ENCODE measurements at regions not wholly inside any gene's neighbourhood (a gene's known extent, or its start where the extent isn't known, plus 50 kb on each side); places are given as distances from the start of the nearest gene placed in this dataset.
A peak's percentile ranks its signal among the peaks of the same experiment; 100 is the strongest.
"Not testable (repeated sequence)": the region's sequence is repeated elsewhere in the genome, so short reads cannot be mapped to it uniquely, and the experiment has no call there.

DNA sequence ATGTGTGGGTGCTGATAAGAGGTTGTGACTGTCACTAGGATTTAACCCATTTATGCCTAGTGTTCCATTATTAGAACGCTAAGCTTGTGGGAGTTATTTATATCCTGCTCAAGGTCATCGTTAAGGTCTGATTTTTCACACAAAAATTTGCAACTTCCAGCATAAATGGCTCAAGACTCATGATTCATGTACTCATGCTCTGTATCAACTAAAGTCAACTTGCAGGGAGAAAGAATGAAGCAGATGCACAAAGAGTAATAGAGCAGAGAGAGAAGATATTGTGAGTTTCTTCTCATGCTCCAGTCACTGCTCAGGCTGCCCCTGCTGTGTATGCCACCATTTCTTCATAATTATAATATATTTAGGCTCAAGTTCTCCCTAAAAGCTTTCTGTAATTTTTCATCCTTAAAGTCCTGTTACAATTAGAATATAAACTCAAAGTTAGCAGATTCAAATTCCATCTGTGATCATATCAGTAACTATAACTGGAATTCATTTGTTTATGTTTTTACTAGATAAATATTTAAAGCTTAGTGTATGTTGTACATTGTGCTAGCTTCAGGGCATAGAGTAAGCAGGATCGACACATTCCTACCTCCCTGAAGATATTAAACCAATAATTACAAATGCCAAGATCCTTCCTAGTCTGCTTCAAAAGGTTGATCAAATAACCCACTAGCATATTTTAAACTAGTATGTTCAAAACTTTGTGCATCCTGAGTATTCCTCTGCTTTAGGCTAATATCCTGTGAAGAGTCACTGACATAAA, 136.7 kb downstream of the NUDT12 start:
- no peak for DNase-seq

DNA sequence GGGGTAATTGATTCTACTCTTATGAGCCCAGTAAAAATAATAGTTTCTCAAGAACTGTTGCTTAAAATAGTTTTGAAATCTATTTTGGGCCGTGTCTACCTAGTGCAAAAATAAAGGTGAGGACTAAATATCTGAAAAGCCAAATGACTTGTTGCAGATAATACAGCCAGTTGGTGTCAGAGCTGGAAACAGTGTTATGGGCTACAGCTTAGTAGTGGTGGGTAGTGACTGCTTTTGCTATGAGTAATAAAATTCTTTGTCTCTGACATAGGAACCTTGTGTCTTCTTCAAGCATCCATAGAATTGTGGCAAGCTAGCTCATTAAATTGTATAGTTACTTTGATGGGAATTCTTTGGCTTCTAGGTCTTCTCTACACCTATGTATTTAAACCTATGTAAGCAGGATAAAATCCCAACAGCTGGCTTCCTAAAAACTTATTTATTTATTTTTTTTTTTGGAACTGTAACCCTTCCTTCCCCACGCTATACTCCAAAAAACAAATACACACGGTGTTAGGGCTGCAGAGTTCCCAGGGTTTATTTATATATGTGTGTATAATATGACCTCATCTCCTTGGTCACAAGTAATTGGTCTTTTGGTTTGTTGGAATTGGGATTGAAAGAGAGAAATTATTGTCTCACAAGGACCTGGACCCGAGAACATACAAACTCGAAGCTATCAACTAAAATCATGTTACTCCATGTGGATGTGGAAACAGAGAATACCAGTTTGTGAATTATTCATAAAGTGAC, 138.0 kb downstream of the NUDT12 start:
- DNase-seq = no peak

DNA sequence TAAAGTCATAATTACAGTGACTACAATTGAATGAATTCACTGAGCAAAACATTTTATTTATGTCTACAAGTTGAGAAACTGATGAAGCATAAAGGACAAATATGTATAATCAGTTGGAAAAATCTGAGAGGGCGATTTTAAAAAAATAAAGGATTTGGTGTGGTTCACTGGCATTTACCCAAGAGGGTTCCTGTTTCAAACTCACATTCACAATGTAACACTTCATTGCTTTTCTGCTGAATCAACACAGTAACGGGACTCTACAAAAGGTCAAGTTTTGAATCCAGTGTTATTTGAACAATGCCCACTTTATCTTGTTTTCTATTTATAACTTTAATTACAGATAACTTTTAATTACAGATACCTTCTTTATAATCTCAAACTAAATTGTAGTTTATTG, 138.6 kb downstream of the NUDT12 start:
- DNase-seq = peak; percentile 42

DNA sequence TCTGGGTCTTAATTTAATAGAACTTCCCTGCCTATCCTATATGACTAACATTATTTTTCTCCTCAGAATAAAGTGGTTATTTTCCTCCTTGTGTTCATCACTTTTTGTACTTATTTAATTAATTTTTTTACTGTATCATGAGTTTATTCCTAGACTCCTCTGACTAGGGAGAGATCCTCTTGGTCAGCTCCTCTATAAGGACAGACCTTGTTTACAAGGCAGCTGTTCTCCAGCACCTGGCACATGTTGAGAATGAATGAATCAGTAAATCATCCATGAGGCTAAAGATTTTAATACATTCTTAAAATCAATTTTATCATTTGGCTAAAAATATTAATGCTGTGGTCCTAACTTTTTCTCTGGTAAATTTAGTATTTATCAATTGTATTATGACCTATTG, 139.8 kb downstream of the NUDT12 start:
- no peak for DNase-seq

DNA sequence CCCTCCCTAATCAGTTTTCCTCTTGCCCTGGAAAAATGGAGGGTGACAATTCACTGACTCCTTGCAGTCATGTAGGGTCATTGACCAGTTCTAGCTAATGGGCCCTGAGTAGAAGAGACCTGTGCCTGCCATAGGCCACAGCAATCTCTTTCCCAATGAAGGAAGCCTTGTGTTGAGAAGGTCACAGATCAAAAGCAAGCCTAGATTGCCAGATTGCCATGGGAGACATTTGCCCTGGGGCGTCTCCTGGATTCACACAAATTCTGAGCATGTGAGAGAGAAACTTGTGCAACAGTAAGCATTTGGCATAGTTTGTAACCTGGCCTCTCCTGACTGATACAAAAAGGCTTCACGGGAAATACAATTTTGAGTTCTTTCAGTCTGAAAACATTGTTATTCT, 148.0 kb downstream of the NUDT12 start:
- no peak for DNase-seq

DNA sequence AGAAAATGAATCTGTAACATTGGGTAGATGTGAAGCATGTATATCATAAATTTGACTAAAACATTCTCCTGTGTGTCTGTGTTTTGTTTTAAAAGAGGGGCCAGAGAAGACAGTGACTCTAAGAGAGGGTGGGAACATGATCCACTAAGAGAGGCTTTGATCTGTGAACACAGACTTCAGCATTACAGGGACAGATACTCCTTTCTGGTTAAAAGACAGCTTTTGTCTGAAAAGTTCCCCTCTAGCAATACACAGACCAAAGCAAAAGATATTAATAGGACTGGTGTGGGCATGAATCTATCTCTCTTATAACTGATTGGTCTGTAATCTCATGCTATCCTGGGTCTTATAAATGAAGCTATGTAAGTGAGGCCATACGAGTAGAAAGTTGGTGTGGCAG, 150.9 kb downstream of the NUDT12 start:
- DNase-seq = no peak

DNA sequence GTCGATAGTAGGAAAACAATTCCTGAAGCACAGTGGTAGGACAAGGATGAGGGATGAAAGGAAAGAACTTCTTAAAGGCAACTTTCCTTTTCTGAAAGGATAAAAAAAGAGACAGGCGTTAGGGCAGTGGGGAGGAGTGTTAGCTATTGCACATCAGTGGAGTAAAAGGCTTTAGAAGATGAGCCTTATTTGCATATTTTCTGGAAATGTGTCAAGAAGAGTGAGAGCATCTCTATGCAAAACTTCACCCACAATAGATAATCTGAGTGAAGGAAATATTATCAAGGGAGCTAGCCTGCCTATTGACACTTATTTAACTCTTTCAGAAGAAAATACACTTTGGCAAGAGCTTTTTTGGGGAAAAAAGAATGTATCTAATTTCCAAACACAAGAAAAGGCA, 151.6 kb downstream of the MACIR start:
- no peak for DNase-seq

DNA sequence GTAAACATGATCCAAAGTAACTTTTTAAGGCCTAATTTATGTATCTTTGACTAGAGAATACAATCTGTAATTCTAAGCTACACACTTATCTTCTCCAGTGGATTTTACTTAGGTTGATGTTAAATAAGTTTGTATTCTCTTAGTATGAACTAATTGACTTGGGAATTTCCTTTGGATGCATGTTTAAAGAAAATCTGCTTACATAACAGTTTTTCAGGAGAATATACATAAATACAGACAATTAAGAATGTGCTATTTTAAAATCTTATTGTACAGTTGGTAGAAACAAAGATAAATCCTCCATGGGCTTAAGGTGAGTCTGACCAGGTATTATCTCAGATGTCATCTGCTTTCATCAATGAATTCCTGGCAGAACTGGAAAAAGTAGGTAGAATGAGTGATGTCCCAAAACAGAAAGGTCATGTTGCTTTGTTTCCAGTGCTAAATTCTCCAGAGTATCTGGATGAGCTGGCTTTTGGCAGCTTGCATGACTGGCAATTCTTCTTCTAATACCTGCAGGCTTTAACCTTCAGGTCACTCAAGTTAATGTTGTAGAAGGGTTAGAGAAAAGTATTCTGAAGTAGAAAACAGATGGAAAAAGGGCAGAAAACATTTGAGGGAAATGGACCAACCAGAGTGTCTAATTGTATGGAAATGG, 150.6 kb downstream of the MACIR start:
- no peak for DNase-seq

DNA sequence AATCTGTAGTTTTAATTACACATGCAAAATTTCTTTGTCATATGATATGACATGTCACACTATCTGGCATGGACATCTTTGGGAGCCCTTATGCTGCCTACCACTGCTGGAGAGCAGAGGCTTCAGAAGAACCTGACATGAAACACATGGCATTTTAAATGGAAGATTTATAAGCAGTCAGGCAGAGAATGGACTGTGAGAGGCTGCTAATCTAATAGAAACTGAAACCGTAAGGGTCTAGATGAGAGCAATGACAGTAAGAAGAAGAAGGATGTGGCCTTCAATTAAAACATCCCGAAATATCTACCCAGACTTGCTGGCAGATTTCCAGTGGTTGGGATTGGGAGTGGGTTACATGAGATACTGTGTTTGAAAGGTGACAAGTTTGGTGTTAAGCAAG, 149.8 kb downstream of the MACIR start:
- DNase-seq = no peak

DNA sequence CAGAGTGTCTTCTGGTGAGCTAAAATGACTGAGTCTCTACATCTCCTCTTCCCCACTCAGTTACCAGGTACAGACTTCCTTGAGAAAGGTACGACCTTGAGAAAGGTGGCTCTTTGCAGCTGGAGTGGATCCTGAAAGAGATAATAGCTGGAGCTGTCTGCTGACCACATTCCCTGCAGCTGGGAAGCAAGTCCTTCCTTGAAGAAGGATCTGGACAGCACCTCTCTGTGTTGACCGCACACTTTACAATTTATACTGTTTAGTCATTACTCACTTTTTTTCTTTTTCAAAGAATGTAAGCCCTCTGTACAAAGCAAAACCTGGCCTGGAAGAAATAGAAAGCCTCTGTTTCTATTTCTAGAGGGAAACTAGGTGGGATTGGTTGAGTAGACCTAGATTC, 148.8 kb downstream of the MACIR start:
- DNase-seq = no peak

DNA sequence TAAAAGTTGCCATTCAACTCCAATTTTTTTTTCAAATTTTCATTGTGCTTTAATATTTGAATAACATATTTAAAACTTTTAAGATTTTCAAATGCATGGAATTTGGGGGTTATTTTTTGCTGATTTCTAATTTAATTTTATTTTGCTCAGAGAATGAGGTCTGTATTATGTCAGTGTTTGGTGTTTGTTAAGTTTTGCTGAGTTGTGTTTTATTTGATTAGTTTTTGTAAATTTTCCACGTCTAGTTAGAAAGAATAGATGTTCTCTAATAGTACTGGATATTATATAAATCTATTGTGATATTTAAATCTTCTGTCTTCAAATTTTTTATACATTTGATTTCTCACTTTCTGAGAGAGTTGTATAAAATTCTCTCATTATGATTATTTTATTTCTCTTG, 145.9 kb downstream of the MACIR start:
- DNase-seq = no peak

DNA sequence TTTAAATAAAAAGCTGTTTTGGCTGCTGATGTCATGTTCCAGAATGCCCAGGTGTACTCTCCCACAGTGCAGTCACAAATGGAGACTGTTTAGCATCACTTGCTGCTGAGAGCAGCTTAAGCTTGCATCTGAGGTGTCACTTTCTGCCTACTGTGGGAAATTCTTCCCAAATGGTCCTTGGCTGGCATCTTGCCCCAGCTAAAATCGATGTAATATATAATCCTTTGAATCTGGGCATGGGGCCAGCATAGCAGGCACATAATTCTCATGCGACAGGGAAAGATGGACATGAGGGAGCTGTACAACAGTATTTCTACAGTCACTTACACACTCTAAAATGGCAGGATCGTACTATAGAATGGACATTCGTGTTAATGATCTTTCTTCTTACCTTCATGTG, 144.3 kb downstream of the MACIR start:
- peak; percentile 32 for DNase-seq

DNA sequence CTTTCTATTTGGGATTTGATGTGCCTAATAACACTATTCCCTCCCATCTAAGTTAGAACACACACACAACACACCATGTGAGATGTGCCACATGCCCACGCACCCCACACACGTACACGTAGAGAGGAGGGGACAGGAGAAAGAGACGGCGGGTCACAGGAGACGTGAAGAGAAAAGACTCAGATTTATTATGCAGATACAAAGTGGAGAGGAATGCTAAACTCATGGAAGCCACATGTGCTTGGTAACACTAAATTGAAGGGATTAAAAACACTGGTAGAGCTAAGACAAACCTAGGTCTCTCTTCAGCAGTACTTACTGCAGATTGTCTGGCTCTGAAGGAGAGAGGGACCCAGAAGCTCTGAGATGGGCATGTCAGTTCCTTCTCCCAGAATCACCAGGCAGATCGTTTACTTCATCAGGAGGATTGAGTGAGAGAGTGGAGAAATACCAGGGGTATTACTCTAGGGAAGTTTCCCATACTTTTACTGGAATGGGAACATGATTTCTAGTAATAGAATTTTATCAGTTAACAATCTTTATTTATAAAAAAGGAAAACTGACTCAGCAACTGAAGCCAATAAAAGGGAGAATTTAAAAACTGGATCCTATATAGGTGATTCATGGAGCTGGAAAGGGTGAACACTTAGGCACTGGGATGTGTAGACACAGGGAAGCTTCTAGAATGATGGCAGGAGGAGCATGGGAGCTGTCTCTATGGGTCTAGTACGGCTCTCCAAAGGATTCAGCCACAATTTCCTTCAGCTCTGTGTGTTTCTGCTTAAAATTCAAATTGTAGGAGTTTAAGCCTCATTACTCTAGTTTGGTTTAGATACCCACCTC, 139.4 kb downstream of the MACIR start:
- no peak for DNase-seq

DNA sequence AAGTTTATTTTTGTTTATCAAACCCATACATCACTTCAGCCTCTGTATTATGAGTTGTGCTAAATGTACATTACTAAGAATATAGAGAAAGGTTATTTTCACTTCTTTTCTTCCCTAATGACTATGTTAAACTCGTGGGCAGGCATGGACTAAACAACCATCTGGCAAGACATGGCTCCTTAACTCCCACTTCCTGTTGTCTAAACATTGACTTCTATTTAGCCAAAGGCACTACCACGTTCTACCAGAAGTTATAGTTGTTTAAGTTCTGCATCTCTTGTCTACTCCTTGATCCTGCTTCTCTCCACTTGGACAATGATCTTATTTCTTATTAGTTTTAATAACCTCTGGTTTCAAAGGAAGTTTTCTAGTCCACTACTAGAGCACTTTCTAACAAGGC, 136.1 kb downstream of the MACIR start:
- no peak for DNase-seq

DNA sequence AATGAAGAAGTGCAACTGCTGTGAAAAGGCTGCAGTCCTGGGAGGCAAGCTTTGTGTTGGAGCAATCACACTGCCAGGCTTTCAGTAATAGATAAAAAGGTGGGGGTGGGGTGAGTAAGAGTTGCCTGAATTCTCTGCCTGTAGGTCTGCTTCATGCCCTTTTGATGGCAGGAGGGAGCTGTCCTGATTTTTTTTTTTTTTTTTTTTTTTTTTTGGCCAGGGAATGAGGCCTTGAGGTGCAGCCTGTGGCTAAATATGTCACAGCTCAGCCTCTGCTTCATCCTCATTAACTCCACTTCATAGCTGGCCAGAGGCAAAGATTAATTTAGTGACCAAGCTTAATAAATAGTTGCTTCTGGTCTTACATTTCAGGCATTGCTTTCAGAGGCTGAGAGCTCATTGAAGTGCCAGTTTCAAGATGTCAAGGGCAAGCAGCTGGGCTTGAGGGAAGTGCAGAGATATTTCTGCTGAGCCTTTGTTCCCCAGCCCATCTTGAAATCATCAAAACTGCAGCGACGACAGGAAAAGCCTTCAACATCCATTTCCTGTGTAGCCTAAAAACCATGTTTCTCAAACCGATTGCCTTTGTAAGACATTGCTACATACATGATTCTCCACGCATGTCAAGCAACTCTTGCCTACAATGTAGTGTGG, 134.7 kb downstream of the MACIR start:
- no peak for DNase-seq

DNA sequence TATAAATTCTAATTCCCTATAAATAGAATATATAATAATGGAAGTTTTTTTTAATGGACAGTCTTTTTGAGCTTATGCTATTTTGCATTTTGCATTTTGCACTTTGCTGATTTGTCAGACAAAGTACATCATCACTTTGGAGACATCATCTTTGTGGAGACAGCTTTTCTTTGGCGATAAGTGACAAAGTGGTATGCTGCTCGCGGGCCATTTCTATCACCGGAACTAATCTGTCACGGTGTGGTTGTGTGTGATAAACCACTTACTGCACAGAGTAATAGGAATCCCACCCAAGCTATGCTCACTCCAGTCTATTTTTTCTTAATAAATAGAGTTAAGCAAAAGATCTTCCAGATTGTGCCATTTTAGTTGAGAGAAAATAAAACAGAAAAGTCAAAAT, 133.1 kb downstream of the MACIR start:
- no peak for DNase-seq

DNA sequence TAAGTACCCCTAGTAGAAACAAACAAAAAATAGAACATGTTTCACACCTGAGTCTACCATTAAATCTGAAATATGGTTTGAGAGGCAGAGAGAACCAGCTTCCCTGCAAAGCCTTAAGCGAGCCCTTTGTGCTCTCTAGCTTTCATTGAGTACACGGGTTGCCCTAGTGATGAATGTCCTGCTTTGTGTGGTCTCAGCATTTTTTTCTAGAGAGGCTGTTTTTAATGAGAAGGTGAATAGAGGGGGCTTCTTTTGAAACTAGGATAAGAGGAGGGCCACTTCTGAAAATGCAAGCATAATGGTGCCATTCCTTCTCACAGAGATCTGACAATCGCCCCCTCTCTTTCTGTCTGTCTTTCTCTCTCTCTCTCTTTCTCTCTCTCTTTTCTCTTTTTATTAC, 131.3 kb downstream of the MACIR start:
- DNase-seq = no peak

DNA sequence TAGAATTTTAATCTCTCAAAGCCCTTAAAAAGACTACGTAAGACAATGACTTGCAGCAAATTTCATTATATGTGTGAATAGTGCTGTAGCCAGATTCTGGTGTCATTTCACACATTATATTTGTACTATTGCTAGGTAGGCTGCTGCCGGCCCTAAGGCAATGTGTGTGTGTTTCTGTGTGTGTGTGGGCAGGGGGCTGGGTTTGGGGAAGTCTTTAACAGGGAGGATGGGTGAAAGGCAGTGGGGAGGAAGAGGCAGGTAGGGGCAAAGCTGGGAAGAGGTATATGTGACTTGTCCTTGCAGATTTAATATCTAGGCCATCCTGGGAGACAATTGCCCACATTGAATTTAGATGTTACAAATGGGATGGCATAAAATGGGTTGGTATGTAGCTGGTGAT, 130.8 kb downstream of the MACIR start:
- no peak for DNase-seq

DNA sequence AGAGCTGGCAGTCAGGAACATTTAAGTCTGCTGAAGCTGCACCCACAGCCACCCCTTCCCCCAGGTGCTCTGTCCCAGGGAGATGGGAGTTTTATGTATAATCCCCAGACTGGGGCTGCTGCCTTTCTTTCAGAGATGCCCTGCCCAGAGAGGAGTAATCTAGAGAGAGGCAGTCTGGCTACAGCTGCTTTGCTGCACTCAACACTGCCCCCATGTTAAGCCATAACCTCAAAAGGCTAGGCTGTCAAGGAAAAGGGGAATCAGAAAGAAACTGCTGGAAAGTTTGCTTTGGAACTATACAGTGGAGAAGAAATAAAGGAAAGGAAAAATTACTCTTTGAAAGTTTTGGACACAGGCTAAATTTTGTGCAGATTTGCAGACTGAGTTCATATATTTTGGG, 127.2 kb downstream of the MACIR start:
- DNase-seq = no peak

DNA sequence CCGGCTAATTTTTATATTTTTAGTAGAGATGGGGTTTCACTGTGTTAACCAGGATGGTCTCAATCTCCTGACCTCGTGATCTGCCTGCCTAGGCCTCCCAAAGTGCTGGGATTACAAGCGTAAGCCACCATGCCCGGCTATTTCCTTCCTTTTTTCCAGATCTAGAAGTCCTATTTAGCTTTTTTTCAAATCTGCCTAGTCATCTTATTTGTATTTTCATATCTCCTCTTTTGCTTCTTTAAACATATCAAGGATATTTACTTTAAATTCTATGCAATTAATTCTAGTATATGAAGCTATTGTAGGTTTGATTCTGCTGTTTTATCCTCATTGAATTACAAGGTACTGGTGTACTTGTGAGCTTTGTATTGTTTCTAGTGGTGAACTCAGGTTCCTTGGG, 119.1 kb downstream of the MACIR start:
- not testable (repeated sequence) for DNase-seq

DNA sequence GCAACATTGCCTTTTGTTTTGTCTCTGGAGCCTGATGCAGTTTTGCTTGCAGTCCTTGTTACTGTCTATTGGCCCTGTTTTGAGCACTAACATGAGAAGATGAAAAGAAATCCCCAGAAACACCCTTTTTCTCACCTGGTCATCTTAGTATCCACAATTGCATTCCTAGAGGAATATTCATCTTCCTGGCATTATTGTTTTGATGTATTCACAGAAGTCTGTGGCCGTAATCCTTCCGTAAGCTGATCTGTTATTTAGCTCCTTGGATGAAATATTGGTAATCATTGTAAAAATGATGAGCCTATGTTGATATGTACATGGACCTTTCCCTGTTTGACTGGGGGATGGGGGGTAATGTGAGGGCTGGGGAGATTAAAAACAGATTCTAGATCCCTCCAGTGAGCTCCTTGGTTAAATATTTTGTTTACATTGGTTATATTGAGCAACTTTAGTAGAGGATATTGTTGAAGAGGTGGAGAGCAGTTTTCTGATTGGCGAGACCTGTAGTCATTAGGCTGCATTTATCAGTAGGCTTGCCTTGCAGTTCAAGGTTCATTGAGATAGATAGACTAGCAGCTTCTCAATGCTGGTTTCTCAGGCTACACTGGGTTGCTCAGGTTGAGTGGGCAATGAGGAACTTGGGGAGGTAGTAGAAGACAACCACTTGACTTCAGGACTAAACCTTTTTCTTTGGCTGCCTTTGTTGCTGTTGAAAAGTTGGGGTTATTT, 117.5 kb downstream of the MACIR start:
- peak; percentile 4 for DNase-seq

DNA sequence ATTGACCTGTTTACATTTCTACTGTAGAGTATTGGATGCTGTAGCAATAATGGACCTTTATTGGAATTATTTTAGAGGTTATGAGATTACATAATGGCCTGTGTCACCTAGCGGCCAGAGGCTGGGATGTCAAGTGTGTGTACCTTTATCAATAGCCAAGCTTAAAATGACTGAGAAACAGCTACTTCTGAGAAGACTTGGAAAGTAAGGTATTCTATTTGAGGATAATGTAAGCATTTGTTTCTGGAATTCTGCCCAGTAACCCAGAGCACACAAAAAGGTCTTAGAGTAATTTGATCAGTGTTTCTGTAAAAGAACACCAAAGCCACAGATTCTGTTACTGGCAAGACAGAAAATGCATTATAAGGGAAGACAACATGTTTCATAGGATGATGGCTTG, 116.8 kb downstream of the MACIR start:
- peak; percentile 81 for DNase-seq
